PC-3 (cell line): ENCODE measurements at regions not wholly inside any gene's neighbourhood (a gene's known extent, or its start where the extent isn't known, plus 50 kb on each side); places are given as distances from the start of the nearest gene placed in this dataset.
"Not testable (repeated sequence)": the region's sequence is repeated elsewhere in the genome, so short reads cannot be mapped to it uniquely, and the experiment has no call there.

Experiments
- ATAC-seq: fragments of 200-7000 bp; cut with Tn5 transposase; 2 replicates; pipeline ENCODE4 v1.9.1; 2020; ENCODE audit warnings: mild to moderate bottlenecking, moderate library complexity
- BruUV-seq: library from RNA; stranded (reverse); fragments of 400-500 nt; replicated peaks from 2 replicates; lab custom pipeline; 2021; lab: Mats Ljungman, UMichigan
- CTCF ChIA-PET: fragments of 300-600 bp; sonication (Branson Sonifier 250); formaldehyde crosslinking; loops from one replicate; lab custom pipeline; 2022; ENCODE audit warnings: antibody characterized with exemption; lab: Charles Lee
- POLR2A ChIA-PET: fragments of 300-600 bp; sonication (Branson Sonifier 250); formaldehyde crosslinking; loops from one replicate; lab custom pipeline; 2022; ENCODE audit warnings: antibody characterized with exemption; ENCODE audit not compliant: unreplicated experiment; lab: Charles Lee
- DNase-seq: peaks from one replicate; pipeline ENCODE4 v3.0.0-alpha.2; 2015
- H2AFZ ChIP-seq: fragments of 300-600 bp; sonication (generic); 2 replicates; pipeline ENCODE4 v1.6.0; 2016; ENCODE audit warnings: antibody characterized with exemption, low read length
- H3F3A ChIP-seq: fragments of 300-600 bp; sonication (generic); one replicate; pipeline ENCODE4 v1.6.0; 2017; ENCODE audit warnings: antibody characterized with exemption, low read length, control low read depth, mild to moderate bottlenecking; ENCODE audit not compliant: unreplicated experiment
- H3K27ac ChIP-seq: fragments of 300-600 bp; sonication (generic); 2 replicates; pipeline ENCODE4 v1.5.1; 2016; ENCODE audit warnings: mild to moderate bottlenecking, low read length
- H3K27me3 ChIP-seq: fragments of 300-600 bp; sonication (generic); 2 replicates; pipeline ENCODE4 v1.6.1; 2016; ENCODE audit warnings: low read length, mixed read lengths
- H3K36me3 ChIP-seq: fragments of 300-600 bp; sonication (generic); 2 replicates; pipeline ENCODE4 v1.6.1; 2016; ENCODE audit warnings: low read depth, mixed run types, low read length, mixed read lengths
- H3K4me1 ChIP-seq: fragments of 300-600 bp; sonication (generic); 2 replicates; pipeline ENCODE4 v1.5.1; 2016; ENCODE audit warnings: low read length; ENCODE audit not compliant: insufficient read depth
- H3K4me2 ChIP-seq: fragments of 300-600 bp; sonication (generic); 2 replicates; pipeline ENCODE4 v1.6.0; 2016; ENCODE audit warnings: low read length
- H3K4me3 ChIP-seq: fragments of 300-600 bp; sonication (generic); 2 replicates; pipeline ENCODE4 v1.5.1; 2016; ENCODE audit warnings: mild to moderate bottlenecking, low read length, mixed read lengths
- H3K79me2 ChIP-seq: fragments of 300-600 bp; sonication (generic); 2 replicates; pipeline ENCODE4 v1.6.1; 2017; ENCODE audit warnings: low read length, mixed read lengths
- H3K9ac ChIP-seq: fragments of 300-600 bp; sonication (generic); 2 replicates; pipeline ENCODE4 v1.6.0; 2016; ENCODE audit warnings: mild to moderate bottlenecking, low read length
- H3K9me2 ChIP-seq: fragments of 300-600 bp; sonication (generic); replicated peaks from 2 replicates; pipeline ENCODE4 v1.6.1; 2016; ENCODE audit warnings: mixed run types, low read length, mixed read lengths
- H3K9me3 ChIP-seq: fragments of 300-600 bp; sonication (generic); 2 replicates; pipeline ENCODE4 v1.6.1; 2016; ENCODE audit warnings: low read length, mixed read lengths
- H4K20me1 ChIP-seq: fragments of 300-600 bp; sonication (generic); 2 replicates; pipeline ENCODE4 v1.6.1; 2016; ENCODE audit warnings: low read length, mixed read lengths
- EZH2 ChIP-seq: fragments of 300-600 bp; sonication (generic); IDR thresholded peaks from one replicate; pipeline ENCODE4 v1.6.1; 2017; ENCODE audit warnings: antibody characterized with exemption, mild to moderate bottlenecking, low read length; ENCODE audit not compliant: unreplicated experiment
- EZH2phosphoT487 ChIP-seq: fragments of 300-600 bp; sonication (generic); IDR thresholded peaks from 2 replicates; pipeline ENCODE4 v1.6.1; 2018; ENCODE audit warnings: mild to moderate bottlenecking, antibody characterized with exemption, low read length, borderline replicate concordance
- intact Hi-C: fragments of 100-400 bp; cut with micrococcal nuclease; formaldehyde crosslinking; loops from 2 replicates; pipeline ENCODE4 v1.9.0; 2023
- TF ChIP-seq, protein P1 (sequence below): fragments of 300-600 bp; sonication (generic); conservative IDR thresholded peaks from 2 replicates; pipeline ENCODE4 v1.5.1; 2017; ENCODE audit warnings: antibody characterized with exemption, low read depth, mild to moderate bottlenecking, low read length

DNA sequence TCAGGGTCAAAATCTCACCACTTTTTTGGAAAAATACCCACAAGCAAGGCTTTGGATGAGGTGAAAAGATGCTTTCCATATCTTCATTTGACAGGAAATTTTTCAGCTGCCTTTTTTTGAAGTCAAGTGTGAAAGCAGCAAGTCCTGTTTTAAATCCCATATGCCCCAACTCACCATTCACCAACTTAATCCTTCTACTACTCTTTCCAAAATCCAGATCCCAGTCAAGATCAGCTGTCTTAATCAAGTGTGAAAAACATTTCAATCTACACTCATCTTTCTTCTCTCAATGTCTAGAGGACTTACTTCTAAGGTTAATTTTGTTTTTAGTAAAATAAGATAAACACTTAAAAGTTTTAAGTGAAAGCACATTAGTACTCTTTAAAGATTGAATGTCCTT is 128.4 kb upstream of the CEP126 start:
- CTCF ChIA-PET: no interaction called here
- intact Hi-C loops: no loop called here

DNA sequence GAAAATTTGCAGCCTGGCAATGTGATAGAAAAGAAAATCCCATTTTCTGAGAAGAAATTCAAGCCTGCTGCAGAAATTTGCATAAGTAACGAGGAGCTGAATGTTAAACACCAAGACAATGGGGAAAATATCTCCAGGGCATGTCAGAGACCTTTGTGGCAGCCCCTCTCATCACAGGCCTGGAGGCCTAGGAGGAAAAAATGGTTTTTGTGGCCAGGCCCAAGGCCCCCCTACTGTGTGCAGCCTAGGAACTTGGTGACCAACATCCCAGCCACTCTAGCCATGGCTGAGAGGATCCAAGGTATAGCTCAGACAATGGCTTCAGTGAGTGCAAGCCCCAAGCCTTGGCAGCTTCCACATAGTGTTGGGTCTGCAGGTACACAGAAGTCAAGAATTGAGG is 135.6 kb upstream of the CEP126 start:
- CTCF ChIA-PET, H3K4me3 ChIP-seq, H3K9me2 ChIP-seq, H3K9ac ChIP-seq, DNase-seq, H3K27me3 ChIP-seq, H3F3A ChIP-seq, H3K4me1 ChIP-seq, H4K20me1 ChIP-seq, POLR2A ChIA-PET, H3K36me3 ChIP-seq, intact Hi-C loops, H2AFZ ChIP-seq, BruUV-seq, H3K27ac ChIP-seq, H3K4me2 ChIP-seq, H3K79me2 ChIP-seq, H3K9me3 ChIP-seq, ATAC-seq: not testable (repeated sequence)

More for the DNA sequence above, 128.4 kb upstream of the CEP126 start:
- H3K9ac ChIP-seq: no peak overlapping the region
- BruUV-seq: no TSS peak
- H4K20me1 ChIP-seq: no peaks in the 10 kb centered on the region
- H3K27ac ChIP-seq: no peak overlapping the region
- no peaks in the 10 kb centered on the region for H3K9me3 ChIP-seq
- no peaks in the 10 kb centered on the region for H3K27me3 ChIP-seq
- H3F3A ChIP-seq: no peaks in the 10 kb centered on the region
- ATAC-seq (no peak), DNase-seq (no peak)
- no peak overlapping the region for H3K4me2 ChIP-seq
- no peak overlapping the region for H2AFZ ChIP-seq
- 0 out of 2 replicates have a peak, but pooled peaks cover 7% of the 10 kb centered on the region for H3K4me1 ChIP-seq
- POLR2A ChIA-PET: no interaction called here
- H3K79me2 ChIP-seq: no peaks in the 10 kb centered on the region
- TF ChIP-seq, protein P1, sequence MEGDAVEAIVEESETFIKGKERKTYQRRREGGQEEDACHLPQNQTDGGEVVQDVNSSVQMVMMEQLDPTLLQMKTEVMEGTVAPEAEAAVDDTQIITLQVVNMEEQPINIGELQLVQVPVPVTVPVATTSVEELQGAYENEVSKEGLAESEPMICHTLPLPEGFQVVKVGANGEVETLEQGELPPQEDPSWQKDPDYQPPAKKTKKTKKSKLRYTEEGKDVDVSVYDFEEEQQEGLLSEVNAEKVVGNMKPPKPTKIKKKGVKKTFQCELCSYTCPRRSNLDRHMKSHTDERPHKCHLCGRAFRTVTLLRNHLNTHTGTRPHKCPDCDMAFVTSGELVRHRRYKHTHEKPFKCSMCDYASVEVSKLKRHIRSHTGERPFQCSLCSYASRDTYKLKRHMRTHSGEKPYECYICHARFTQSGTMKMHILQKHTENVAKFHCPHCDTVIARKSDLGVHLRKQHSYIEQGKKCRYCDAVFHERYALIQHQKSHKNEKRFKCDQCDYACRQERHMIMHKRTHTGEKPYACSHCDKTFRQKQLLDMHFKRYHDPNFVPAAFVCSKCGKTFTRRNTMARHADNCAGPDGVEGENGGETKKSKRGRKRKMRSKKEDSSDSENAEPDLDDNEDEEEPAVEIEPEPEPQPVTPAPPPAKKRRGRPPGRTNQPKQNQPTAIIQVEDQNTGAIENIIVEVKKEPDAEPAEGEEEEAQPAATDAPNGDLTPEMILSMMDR: no peak
- TF ChIP-seq EZH2: no peak
- TF ChIP-seq EZH2phosphoT487: no peak
- no peaks in the 10 kb centered on the region for H3K36me3 ChIP-seq
- no peaks in the 10 kb centered on the region for H3K9me2 ChIP-seq
- no peak overlapping the region for H3K4me3 ChIP-seq

DNA sequence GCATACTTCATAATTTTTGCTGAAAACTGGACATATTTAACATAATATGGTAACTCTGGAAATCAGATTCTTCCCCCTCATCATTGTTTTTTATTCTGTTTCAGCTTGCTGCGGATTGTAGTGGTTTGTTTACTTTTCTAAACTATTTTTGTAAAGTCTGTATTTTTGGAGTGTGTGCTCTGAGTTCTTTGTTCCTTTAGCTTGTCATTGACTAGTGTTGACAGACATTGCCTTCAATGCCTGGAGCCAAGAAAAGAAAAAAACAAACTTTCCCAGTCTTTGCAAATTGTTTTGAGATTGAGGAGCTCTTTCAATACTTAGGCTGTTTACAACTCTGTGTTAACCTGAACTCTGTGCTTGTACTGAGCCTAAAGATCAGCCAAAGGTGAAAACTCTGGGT is 137.3 kb upstream of the CEP126 start:
- H3K9me2 ChIP-seq: no peaks in the 10 kb centered on the region
- no peaks in the 10 kb centered on the region for H3K27me3 ChIP-seq
- no peak for ATAC-seq
- no TSS peak for BruUV-seq
- peaks cover 9% of the 10 kb centered on the region for H3K4me1 ChIP-seq
- H4K20me1 ChIP-seq: no peaks in the 10 kb centered on the region
- intact Hi-C loops: no loop called here
- no peak overlapping the region for H3K27ac ChIP-seq
- no peak overlapping the region for H2AFZ ChIP-seq
- H3K9ac ChIP-seq: no peak overlapping the region
- POLR2A ChIA-PET: no interaction called here
- peaks cover 5% of the 10 kb centered on the region; the same call in 1 of the 2 replicates for H3K9me3 ChIP-seq
- no peaks in the 10 kb centered on the region for H3K79me2 ChIP-seq
- CTCF ChIA-PET: interaction anchor here (0.6 kb wide), 1 partner anchor 502 kb away, joined by 5 read pairs; no protein-coding TSS in a partner anchor
- no peaks in the 10 kb centered on the region for H3K36me3 ChIP-seq
- TF ChIP-seq EZH2: no peak
- no peak for TF ChIP-seq EZH2phosphoT487
- TF ChIP-seq, protein P1: no peak
- DNase-seq: no peak
- H3K4me3 ChIP-seq: no peak overlapping the region
- H3K4me2 ChIP-seq: no peak overlapping the region
- no peaks in the 10 kb centered on the region for H3F3A ChIP-seq
